GM19023 (cell line): ENCODE measurements at regions not wholly inside any gene's neighbourhood (a gene's known extent, or its start where the extent isn't known, plus 50 kb on each side); places are given as distances from the start of the nearest gene placed in this dataset.
"Not testable (repeated sequence)": the region's sequence is repeated elsewhere in the genome, so short reads cannot be mapped to it uniquely, and the experiment has no call there.

Source experiments
- ATAC-seq: cut with Tn5 transposase; IDR thresholded peaks from one replicate; pipeline ENCODE4 v1.9.1; 2021; ENCODE audit warnings: mild to moderate bottlenecking, moderate library complexity; ENCODE audit not compliant: unreplicated experiment

GRCh38 chr4:10281996-10282395 lies 165.4 kb upstream of the WDR1 start:
- no peak for ATAC-seq

GRCh38 chr4:10279261-10279660 lies 162.7 kb upstream of the WDR1 start:
- no peak for ATAC-seq

DNA sequence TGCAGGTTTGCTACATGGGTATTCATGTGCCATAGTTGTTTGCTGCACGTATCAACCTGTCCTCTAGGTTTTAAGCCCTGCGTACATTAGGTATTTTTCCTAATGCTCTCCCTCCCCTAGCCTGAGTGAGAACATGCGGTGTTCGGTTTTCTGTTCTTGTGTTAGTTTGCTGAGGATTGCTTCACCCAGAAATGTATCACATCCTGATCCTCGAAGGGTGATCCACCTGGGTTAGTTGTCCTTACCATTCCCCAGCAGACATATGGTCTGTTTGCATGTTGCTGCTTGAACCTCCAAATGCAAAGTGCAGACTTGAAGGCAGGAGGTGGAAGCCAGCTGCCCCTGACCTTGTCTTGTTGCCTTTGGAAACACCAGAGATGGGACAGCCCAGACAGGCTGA lies 161.5 kb upstream of the WDR1 start:
- ATAC-seq, result no peak

- ATAC-seq, result no peak
These were observed 159.6 kb upstream of the WDR1 start for GRCh38 chr4:10276152-10276551.

DNA sequence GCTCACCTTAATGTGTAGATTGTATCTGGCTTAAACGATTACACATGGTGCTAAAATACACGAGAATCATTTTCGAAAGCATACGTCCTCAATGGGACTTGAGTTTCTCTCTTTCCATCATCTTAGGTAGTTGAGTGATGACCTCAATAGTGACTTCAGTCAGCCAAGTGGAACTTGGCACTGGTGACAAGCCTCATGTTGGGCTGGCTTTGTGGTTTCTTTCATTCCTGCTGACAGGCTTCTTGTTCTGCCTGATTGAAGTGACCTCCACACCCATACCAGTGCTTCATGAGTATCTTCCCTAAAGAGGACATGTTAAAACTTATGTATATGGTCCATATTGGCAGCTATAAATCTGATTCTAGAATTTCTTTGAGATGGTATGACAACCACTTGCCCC lies 159.1 kb upstream of the WDR1 start:
- ATAC-seq, result no peak

- no peak for ATAC-seq
These were observed 156.4 kb upstream of the WDR1 start for GRCh38 chr4:10273030-10273429.

DNA sequence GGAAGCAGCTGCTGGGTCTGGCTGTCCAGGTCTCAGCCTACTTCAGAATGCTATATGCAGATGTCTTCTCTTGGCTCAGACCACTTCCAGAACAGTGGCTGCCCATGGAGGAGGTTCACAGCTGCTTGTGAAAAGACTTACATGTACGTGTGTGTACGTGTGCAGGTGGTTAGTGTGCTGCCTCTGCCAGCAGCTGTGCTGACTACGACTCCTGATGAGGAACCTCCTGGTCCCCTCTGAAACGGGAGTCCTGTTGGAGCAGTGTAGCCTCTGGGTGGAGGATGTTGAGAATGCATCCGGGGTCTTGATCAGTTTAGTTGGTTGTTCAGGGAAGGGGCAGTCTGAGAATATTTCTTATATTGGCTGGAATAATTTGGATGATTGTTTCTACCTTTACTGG lies 155.9 kb upstream of the WDR1 start:
- ATAC-seq, result no peak

GRCh38 chr4:10267066-10267465 lies 150.5 kb upstream of the WDR1 start:
- no peak for ATAC-seq

GRCh38 chr4:10260777-10261176 lies 144.2 kb upstream of the WDR1 start:
- no peak for ATAC-seq

- no peak for ATAC-seq
These were observed 143.4 kb upstream of the WDR1 start for GRCh38 chr4:10259976-10260375.

DNA sequence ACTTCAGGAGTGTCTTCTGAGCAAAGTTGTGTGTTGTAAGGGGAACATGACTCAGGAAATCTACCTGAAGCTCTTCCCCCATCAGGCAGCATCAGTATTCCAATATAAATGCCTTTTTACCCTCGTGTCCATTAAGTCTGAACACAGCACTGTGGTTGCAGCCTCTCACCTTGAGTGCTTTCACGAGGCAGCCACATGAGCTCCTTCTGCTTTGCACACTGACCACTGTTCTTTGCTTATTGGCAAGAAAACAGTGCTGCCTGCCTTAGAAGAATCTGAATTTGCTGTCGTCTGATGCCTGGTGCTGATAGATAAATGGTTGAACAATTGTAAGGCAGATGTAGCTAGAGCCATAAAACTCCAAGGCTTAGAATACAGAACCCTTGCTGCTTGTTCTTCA lies 139.6 kb upstream of the WDR1 start:
- no peak for ATAC-seq

GRCh38 chr4:10253765-10254164 lies 137.2 kb upstream of the WDR1 start:
- ATAC-seq, result no peak

GRCh38 chr4:10245751-10246150 lies 129.2 kb upstream of the WDR1 start:
- ATAC-seq, result no peak

GRCh38 chr4:10243856-10244255 lies 127.3 kb upstream of the WDR1 start:
- no peak for ATAC-seq

DNA sequence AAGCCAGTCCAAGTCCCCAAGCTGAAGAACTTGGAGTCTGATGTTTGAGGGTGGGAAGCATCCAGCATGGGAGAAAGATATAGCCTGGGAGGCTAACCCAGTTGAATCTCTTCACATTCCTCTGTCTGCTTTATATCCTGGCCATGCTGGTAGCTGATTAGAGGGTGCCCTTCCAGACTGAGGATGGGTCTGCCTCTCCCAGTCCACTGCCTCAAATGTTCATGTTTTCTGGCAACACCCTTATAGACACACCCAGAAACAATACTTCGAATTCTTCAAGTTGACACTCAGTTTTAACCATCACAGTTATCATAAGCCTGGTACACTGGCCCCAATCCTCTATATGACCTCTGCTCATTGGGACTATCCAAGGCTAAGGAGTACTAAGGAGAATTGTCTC lies 124.1 kb upstream of the WDR1 start:
- ATAC-seq, result no peak

- ATAC-seq, result no peak
These were observed 123.5 kb upstream of the WDR1 start for GRCh38 chr4:10239982-10240654.

- no peak for ATAC-seq
These were observed 120.5 kb upstream of the WDR1 start for GRCh38 chr4:10237131-10237530.

DNA sequence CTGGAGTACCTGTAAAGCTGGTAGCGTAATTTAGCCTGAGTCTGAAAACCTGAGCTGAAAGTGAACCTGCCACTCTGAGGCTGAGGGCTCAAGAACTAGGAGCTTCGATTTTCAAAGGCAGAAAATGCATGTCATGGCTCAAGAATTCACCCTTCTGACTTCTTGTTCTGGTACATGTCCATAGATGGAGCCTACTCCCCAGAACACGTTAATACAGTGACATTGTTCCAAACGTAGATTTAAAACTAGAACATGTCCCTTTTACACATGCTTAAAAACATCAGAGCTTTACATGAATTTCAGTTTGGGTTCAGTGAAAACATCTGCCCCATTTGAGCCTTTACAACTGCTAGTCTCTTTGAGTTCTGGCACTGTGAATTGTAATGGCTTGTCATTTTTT lies 115.5 kb upstream of the WDR1 start:
- no peak for ATAC-seq

GRCh38 chr4:10226756-10227155 lies 110.2 kb upstream of the WDR1 start:
- no peak for ATAC-seq

GRCh38 chr4:10225096-10225495 lies 108.5 kb upstream of the WDR1 start:
- no peak for ATAC-seq

DNA sequence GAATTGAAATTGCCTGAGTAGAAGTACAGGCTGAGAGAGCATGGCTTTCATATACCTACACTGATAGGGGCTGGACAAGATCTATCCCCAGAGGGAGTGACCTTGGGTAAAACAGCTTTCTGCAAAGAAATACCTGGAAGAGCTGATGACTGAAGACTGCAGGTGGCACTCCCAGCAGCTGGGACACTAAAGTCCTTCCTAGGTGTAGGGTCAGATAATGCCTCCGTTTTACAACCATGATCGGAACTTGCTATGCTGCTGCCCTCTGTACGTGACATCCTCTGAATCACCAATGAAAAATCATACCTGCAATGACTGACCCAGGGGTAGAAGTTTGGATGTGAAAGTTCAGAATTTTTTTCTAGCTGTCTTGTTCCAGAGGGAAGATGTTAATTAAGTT lies 107.2 kb upstream of the WDR1 start:
- ATAC-seq, result no peak

GRCh38 chr4:10213481-10213880 lies 96.9 kb upstream of the WDR1 start:
- not testable (repeated sequence) for ATAC-seq

- no peak for ATAC-seq
These were observed 96.3 kb upstream of the WDR1 start for GRCh38 chr4:10212901-10213300.
